ENCODE measurements at regions not wholly inside any gene's neighbourhood (a gene's known extent, or its start where the extent isn't known, plus 50 kb on each side); places are given as distances from the start of the nearest gene placed in this dataset.

GRCh38 chr17:68684949-68685357 is 83.8 kb upstream of the FAM20A start:
- no peak for TF ChIP-seq CTCF (IDR thresholded peaks at IDR 0.05; ENCODE audit: low read depth, low read length)
- TF ChIP-seq EZH2phosphoT487 (IDR thresholded peaks at IDR 0.05; ENCODE audit: low read depth) = no peak

Data from OCI-LY3 (cell line).